H1 (cell line): ENCODE measurements at regions not wholly inside any gene's neighbourhood (a gene's known extent, or its start where the extent isn't known, plus 50 kb on each side); places are given as distances from the start of the nearest gene placed in this dataset.
A peak's percentile ranks its signal among the peaks of the same experiment; 100 is the strongest.

ENCODE experiments used
- CTCF ChIA-PET: fragments of 300-600 bp; sonication (Branson Sonifier 250); formaldehyde crosslinking; loops from one replicate; lab custom pipeline; 2021; ENCODE audit not compliant: partially characterized antibody; lab: Charles Lee
- POLR2A ChIA-PET: fragments of 300-600 bp; sonication (Branson Sonifier 250); formaldehyde crosslinking; loops from one replicate; lab custom pipeline; 2021; ENCODE audit warnings: inconsistent platforms; ENCODE audit not compliant: partially characterized antibody; lab: Charles Lee
- DNase-seq, 2 experiments: peaks; one replicate each; pipeline versions ENCODE4 v3.0.0 to v3.0.0-alpha.2; 2010 to 2022; ENCODE audit warnings: low spot score in 2 of 2, low read depth in 1 of 2, mixed read lengths in 1 of 2
- FAIRE-seq: peaks from 2 replicates; lab custom pipeline; 2011; peaks lifted over from hg19 to GRCh38; lab: Jason Lieb, UNC
- H2AFZ ChIP-seq: 2 replicates; pipeline ENCODE4 v1.8.1; 2012; ENCODE audit warnings: low read length, inconsistent platforms
- H2AK5ac ChIP-seq: 2 replicates; pipeline ENCODE4 v1.6.1; 2013; ENCODE audit warnings: low read depth, low read length
- H2BK120ac ChIP-seq: replicated peaks from 2 replicates; pipeline ENCODE3; 2013; ENCODE audit warnings: low read depth, low read length, inconsistent platforms
- H2BK12ac ChIP-seq: 2 replicates; pipeline ENCODE4 v1.6.1; 2013; ENCODE audit warnings: low read depth, low read length
- H2BK15ac ChIP-seq: 2 replicates; pipeline ENCODE4 v1.6.1; 2013; ENCODE audit warnings: low read length
- H2BK20ac ChIP-seq: 2 replicates; pipeline ENCODE4 v1.6.1; 2013; ENCODE audit warnings: low read length
- H2BK5ac ChIP-seq: 2 replicates; pipeline ENCODE4 v1.6.1; 2013; ENCODE audit warnings: low read depth, low read length
- H3K14ac ChIP-seq: 2 replicates; pipeline ENCODE4 v1.6.1; 2013; ENCODE audit warnings: inconsistent platforms; ENCODE audit not compliant: insufficient read length
- H3K18ac ChIP-seq: 2 replicates; pipeline ENCODE4 v1.6.1; 2013; ENCODE audit warnings: low read length; ENCODE audit errors: extremely low read depth
- H3K23ac ChIP-seq: 2 replicates; pipeline ENCODE4 v1.6.1; 2013; ENCODE audit warnings: inconsistent platforms; ENCODE audit not compliant: insufficient read length
- H3K23me2 ChIP-seq: 2 replicates; pipeline ENCODE4 v1.6.1; 2013; ENCODE audit warnings: low read depth, low read length
- H3K27ac ChIP-seq: 2 replicates; pipeline ENCODE4 v1.6.1; 2011; ENCODE audit warnings: low read depth, low read length, inconsistent platforms
- H3K27me3 ChIP-seq, 4 experiments: replicated peaks in 1 of 4; 1 replicate in 1 of 4; 2 replicates in 3 of 4; pipeline versions ENCODE4 v1.6.1 to v1.8.1; 2011 to 2013; ENCODE audit warnings: low read length in 3 of 4, mild to moderate bottlenecking in 3 of 4, inconsistent platforms in 2 of 4, mixed read lengths in 2 of 4, moderate library complexity in 1 of 4; ENCODE audit not compliant: control insufficient read depth in 3 of 4, insufficient read depth in 3 of 4; ENCODE audit errors: extremely low read depth in 1 of 4
- H3K36me3 ChIP-seq, 4 experiments: 2 replicates each; pipeline versions ENCODE4 v1.6.1 to v1.8.1; 2011 to 2013; ENCODE audit warnings: mild to moderate bottlenecking in 4 of 4, low read length in 3 of 4, moderate library complexity in 2 of 4, control low read depth in 1 of 4, inconsistent platforms in 1 of 4; ENCODE audit not compliant: insufficient read depth in 4 of 4, control insufficient read depth in 2 of 4
- H3K4ac ChIP-seq: replicated peaks from 2 replicates; pipeline ENCODE3; 2013; ENCODE audit warnings: low read length, low read depth, mixed read lengths, inconsistent platforms; ENCODE audit not compliant: insufficient read length
- H3K4me1 ChIP-seq, 4 experiments: replicated peaks in 1 of 4; 1 replicate in 1 of 4; 2 replicates in 3 of 4; pipeline versions ENCODE4 v1.6.1 to v1.8.1; 2011 to 2013; ENCODE audit warnings: low read length in 3 of 4, inconsistent platforms in 2 of 4, mixed read lengths in 1 of 4; ENCODE audit not compliant: insufficient read depth in 4 of 4, control insufficient read depth in 3 of 4
- H3K4me2 ChIP-seq, 2 experiments: 2 replicates each; pipeline versions ENCODE4 v1.6.1 to v1.8.1; 2011 to 2013; ENCODE audit warnings: low read depth in 2 of 2, low read length in 2 of 2, control low read depth in 1 of 2, inconsistent platforms in 1 of 2, mild to moderate bottlenecking in 1 of 2; ENCODE audit not compliant: insufficient read depth in 1 of 2
- H3K4me3 ChIP-seq, 4 experiments: fragments of 200-600, 300-600 bp in 1 of 4; sonication (generic), shearing (Covaris generic), sonication (Bioruptor Twin) in 1 of 4; 2 replicates each; pipeline versions ENCODE4 v1.5.1 to v1.8.1; 2011 to 2016; ENCODE audit warnings: low read length in 4 of 4, low read depth in 3 of 4, control low read depth in 2 of 4, inconsistent platforms in 2 of 4, mild to moderate bottlenecking in 2 of 4, mixed read lengths in 1 of 4, moderate library complexity in 1 of 4; ENCODE audit not compliant: insufficient read depth in 2 of 4; ENCODE audit errors: extremely low read depth in 1 of 4
- H3K56ac ChIP-seq: replicated peaks from 2 replicates; pipeline ENCODE3; 2013; ENCODE audit warnings: low read depth, mild to moderate bottlenecking, mixed read lengths, low read length, inconsistent platforms; ENCODE audit not compliant: insufficient read length
- H3K79me1 ChIP-seq: 2 replicates; pipeline ENCODE4 v1.6.1; 2013; ENCODE audit warnings: low read depth, low read length, control low read depth
- H3K79me2 ChIP-seq, 2 experiments: 2 replicates each; pipeline versions ENCODE4 v1.6.1 to v1.8.1; 2012 to 2013; ENCODE audit warnings: low read length in 2 of 2, mild to moderate bottlenecking in 2 of 2, inconsistent platforms in 1 of 2; ENCODE audit not compliant: insufficient read depth in 2 of 2, control insufficient read depth in 1 of 2
- H3K9ac ChIP-seq, 4 experiments: replicated peaks in 1 of 4; 1 replicate in 1 of 4; 2 replicates in 3 of 4; pipeline versions ENCODE4 v1.6.1 to v1.8.1; 2011 to 2013; ENCODE audit warnings: low read depth in 3 of 4, low read length in 3 of 4, control low read depth in 2 of 4, mild to moderate bottlenecking in 2 of 4, moderate library complexity in 2 of 4, inconsistent platforms in 1 of 4; ENCODE audit errors: extremely low read depth in 1 of 4
- H3K9me3 ChIP-seq, 2 experiments: 2 replicates each; pipeline versions ENCODE4 v1.6.1 to v1.8.1; 2012 to 2013; ENCODE audit warnings: mild to moderate bottlenecking in 2 of 2, moderate library complexity in 2 of 2, control low read depth in 1 of 2, inconsistent platforms in 1 of 2, low read depth in 1 of 2, low read length in 1 of 2, mixed read lengths in 1 of 2; ENCODE audit not compliant: insufficient read depth in 2 of 2
- H4K20me1 ChIP-seq, 2 experiments: replicated peaks in 1 of 2; 2 replicates each; pipeline versions ENCODE3 to v1.8.1; 2011 to 2013; ENCODE audit warnings: inconsistent platforms in 2 of 2, low read length in 2 of 2, mild to moderate bottlenecking in 1 of 2; ENCODE audit not compliant: insufficient read depth in 2 of 2, control insufficient read depth in 1 of 2
- H4K5ac ChIP-seq: 2 replicates; pipeline ENCODE4 v1.6.1; 2013; ENCODE audit warnings: low read length, low read depth, mixed read lengths, inconsistent platforms; ENCODE audit not compliant: insufficient read length
- H4K8ac ChIP-seq: 2 replicates; pipeline ENCODE4 v1.8.0; 2013; ENCODE audit warnings: mild to moderate bottlenecking, moderate library complexity, low read length, inconsistent platforms; ENCODE audit not compliant: insufficient read depth; ENCODE audit errors: extremely low read depth
- H4K91ac ChIP-seq: replicated peaks from 2 replicates; pipeline ENCODE3; 2013; ENCODE audit warnings: low read length, mixed read lengths, inconsistent platforms; ENCODE audit not compliant: insufficient read length
- KDM1A ChIP-seq: fragments of 200-600, 300-600 bp; sonication (generic); IDR thresholded peaks from 2 replicates; pipeline ENCODE4 v1.7.1; 2016; ENCODE audit warnings: mild to moderate bottlenecking, low read length, borderline replicate concordance
- NRF1 ChIP-seq: IDR thresholded peaks from 2 replicates; pipeline ENCODE4 v1.6.1; 2011; ENCODE audit warnings: mild to moderate bottlenecking, low read depth, low read length, improper control_type of control experiment
- WGBS, 2 experiments: shearing (Covaris generic) in 1 of 2; methylation state at CpG; one replicate each; pipeline versions ENCODE4 v1.1.6 to v1.1.7; 2013 to 2015; ENCODE audit warnings: low lambda C conversion rate in 2 of 2, mixed read lengths in 2 of 2, inconsistent platforms in 1 of 2, low coverage in 1 of 2, missing lambda C conversion rate in 1 of 2; ENCODE audit not compliant: insufficient replicate concordance in 2 of 2, insufficient coverage in 1 of 2, insufficient read length in 1 of 2; ENCODE audit errors: extremely low coverage in 1 of 2, missing lambda C conversion rate in 1 of 2; 5-methylcytosine and 5-hydroxymethylcytosine counted together

DNA sequence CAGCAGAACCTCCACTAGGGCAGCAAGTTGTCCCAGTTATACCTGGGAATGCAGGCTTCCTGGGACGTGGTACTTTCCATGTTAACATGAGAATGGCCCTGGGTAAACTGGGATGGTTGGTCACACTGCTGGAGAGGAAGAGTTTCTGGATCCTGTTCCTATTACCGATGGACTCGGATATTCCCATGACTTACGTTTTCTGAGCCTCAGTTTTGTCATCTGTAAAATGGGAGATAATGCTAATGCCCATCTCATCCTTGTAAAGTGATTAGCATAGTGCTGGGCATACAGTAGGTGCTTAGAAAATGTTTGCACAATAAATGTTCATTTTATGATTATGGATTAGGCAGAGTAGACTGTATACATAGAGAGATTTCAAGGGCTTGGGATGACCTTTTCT is 280.9 kb upstream of the EEF2KMT start:
- FAIRE-seq (no peak), DNase-seq (no peak)
- TF ChIP-seq KDM1A (peak; percentile 82; the same call in 1 of the 2 replicates), NRF1 (no peak)

More for the DNA sequence above, 280.9 kb upstream of the EEF2KMT start:
- no peak overlapping the region for H3K4me3 ChIP-seq
- H3K9me3 ChIP-seq, result no peaks in the 10 kb centered on the region
- H3K79me1 ChIP-seq, result no peaks in the 10 kb centered on the region
- no peaks in the 10 kb centered on the region for H3K79me2 ChIP-seq
- no peak overlapping the region for H4K8ac ChIP-seq
- no peak overlapping the region for H3K18ac ChIP-seq
- no peak overlapping the region for H2BK15ac ChIP-seq
- H4K5ac ChIP-seq, result no peak overlapping the region
- H2BK20ac ChIP-seq, result no peak overlapping the region
- no peaks in the 10 kb centered on the region for H3K36me3 ChIP-seq
- CTCF ChIA-PET, result no interaction called here
- no peak overlapping the region for H3K23ac ChIP-seq
- no peaks in the 10 kb centered on the region for H4K20me1 ChIP-seq
- peaks cover 0 to 3% (median 0%) of the 10 kb centered on the region in 4 experiments; a peak in 1 of 7 replicates for H3K4me1 ChIP-seq
- H2AK5ac ChIP-seq, result no peak overlapping the region
- no peak overlapping the region for H3K9ac ChIP-seq
- H3K27me3 ChIP-seq, result no peaks in the 10 kb centered on the region
- no peak overlapping the region for H3K4ac ChIP-seq
- no peak overlapping the region for H3K27ac ChIP-seq
- no peak overlapping the region for H4K91ac ChIP-seq
- H3K56ac ChIP-seq, result no peak overlapping the region
- H2AFZ ChIP-seq, result no peak overlapping the region
- no peak overlapping the region for H3K4me2 ChIP-seq
- no peak overlapping the region for H2BK120ac ChIP-seq
- H3K14ac ChIP-seq, result no peak overlapping the region
- POLR2A ChIA-PET, result no interaction called here
- no peak overlapping the region for H2BK12ac ChIP-seq
- 81% methylated on average over 4 of the region's 4 CpGs; no CpG with 5 or more reads in 1 of the 2 experiments for WGBS, 2 experiments
- H3K23me2 ChIP-seq, result no peaks in the 10 kb centered on the region; the same call in 1 of the 2 replicates
- H2BK5ac ChIP-seq, result no peak overlapping the region
